GM12874 (cell line): ENCODE measurements at regions not wholly inside any gene's neighbourhood (a gene's known extent, or its start where the extent isn't known, plus 50 kb on each side); places are given as distances from the start of the nearest gene placed in this dataset.

Source experiments
- TF ChIP-seq, protein P1 (sequence below): IDR thresholded peaks from 2 replicates; pipeline ENCODE4 v1.5.1; 2011; ENCODE audit warnings: low read depth, mild to moderate bottlenecking, control low read depth, low read length, moderate library complexity; ENCODE audit not compliant: insufficient read depth

DNA sequence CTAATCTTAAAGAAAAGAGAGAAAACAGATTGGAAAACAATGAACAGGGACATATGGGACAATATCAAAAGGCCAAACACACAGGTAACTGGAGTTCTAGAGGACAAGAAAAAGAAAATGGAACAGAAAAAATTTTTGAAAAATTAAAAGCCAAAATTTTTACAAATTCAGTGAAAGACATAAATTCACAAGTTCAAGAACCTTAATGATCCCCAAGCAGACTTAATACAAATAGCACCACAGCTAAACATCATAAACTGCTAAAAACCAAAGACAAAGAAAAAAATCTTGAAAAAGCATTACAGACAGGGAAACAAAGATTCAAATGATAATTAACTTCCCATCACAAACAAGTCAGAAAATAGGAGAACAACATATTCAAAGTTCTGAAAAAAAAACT is 338.5 kb upstream of the SLC30A5 start:
- TF ChIP-seq, protein P1, sequence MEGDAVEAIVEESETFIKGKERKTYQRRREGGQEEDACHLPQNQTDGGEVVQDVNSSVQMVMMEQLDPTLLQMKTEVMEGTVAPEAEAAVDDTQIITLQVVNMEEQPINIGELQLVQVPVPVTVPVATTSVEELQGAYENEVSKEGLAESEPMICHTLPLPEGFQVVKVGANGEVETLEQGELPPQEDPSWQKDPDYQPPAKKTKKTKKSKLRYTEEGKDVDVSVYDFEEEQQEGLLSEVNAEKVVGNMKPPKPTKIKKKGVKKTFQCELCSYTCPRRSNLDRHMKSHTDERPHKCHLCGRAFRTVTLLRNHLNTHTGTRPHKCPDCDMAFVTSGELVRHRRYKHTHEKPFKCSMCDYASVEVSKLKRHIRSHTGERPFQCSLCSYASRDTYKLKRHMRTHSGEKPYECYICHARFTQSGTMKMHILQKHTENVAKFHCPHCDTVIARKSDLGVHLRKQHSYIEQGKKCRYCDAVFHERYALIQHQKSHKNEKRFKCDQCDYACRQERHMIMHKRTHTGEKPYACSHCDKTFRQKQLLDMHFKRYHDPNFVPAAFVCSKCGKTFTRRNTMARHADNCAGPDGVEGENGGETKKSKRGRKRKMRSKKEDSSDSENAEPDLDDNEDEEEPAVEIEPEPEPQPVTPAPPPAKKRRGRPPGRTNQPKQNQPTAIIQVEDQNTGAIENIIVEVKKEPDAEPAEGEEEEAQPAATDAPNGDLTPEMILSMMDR: no peak

DNA sequence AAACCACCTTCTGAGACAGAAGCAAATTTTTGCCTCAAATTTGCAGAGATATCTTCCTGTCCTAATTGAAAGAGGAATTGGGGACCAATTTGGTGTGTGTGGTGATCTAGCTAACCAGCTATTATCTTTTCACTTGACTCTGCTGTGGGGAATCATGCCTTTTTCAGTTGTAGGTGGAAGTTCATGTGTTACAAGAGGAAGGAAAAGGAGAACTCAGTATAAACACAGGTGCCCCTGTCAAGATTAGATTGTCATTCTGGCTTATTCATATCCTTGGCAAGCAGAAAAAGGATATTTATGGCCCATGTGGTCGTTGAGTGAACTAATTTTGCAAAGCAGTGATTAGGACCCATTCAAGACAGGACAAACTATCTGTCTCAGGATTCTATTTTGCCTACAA is 336.8 kb upstream of the SLC30A5 start:
- TF ChIP-seq, protein P1: no peak

DNA sequence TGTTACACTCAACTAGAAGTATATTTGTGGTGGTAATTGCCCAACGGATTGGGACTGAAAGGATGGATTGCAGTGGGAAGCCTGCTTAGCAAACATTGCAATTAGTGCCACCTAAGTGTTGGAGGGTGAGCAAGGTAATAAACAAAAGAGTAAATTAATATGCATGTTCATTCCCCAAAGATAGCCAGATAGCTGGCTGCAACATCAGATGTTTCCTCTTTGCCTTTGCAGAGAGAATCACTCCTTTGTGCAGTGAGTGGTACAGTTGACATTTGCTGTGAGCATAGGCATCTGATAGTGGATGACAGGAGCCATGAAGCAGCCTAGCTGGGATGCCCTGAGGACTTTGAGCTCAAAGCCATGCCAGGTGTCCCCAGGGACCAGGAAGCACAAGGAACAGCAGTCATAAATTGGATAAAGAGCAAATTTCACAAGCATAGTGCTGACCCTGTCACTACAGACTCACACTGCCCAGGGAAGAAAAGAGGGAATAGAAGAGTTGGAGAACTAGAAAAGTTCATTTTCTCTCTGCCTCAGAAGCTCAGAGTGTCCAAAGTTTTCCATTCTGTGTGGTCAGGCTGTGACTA is 336.1 kb upstream of the SLC30A5 start:
- TF ChIP-seq, protein P1: no peak

DNA sequence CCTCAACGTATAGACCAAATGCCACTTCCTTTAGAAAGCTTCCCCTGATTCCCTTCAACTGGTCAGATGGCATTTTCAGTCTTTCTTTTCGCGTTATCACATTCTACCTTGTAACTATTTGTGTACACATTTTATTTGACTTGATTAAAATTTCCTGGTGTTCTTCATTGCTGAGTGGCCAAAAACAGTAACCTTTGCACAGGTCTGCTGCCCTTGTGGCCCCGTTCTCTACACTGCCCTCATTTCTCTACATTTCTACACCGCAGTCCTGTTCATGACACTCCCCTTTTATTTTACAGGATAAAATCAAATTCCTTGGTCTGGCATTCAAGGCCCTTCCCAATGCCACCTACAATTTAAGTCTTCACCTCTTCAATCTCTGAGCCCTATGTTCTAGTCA is 334.2 kb upstream of the SLC30A5 start:
- TF ChIP-seq, protein P1: no peak

DNA sequence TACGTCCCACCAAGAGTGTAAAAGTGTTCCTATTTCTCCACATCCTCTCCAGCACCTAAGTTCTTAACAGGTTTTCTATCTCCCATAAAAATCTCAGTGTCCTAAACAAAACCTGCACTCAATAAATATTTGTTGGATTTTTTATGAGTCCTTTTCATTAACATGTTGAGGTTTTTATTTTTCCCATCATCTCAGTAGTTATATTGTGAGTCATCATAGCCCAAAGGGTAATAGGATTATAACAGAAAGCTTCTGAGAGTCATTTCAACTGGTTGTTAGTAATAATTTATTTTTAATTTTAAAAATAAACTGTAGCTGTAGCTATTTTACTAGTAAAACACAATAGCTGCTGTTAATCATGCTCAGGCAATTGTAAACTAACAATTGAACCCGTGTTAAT is 331.6 kb upstream of the SLC30A5 start:
- TF ChIP-seq, protein P1: no peak

DNA sequence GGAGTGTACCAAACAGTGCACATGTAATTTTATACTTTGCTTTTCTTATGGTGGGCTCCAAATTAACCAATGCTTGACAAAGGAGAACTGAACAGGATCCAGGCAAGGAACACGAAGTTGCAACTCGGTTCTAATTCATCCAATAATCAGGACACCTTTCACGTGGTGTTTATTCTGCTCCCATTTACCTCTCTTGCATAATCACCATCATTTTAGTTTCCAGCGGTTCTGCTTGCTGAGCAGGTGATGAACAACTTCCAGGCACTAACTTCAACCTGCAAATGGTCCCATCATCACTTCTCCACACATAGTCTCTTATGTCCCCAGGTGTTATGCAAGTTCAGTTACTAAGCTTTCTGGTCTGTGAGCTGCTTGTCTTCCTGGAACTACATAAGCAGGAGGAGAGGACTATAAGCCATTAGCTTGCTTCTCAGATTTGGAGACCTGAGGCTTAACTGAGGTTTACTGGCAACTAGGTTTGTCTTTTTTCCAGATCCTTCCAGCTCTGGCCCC is 326.8 kb upstream of the SLC30A5 start:
- TF ChIP-seq, protein P1: no peak

DNA sequence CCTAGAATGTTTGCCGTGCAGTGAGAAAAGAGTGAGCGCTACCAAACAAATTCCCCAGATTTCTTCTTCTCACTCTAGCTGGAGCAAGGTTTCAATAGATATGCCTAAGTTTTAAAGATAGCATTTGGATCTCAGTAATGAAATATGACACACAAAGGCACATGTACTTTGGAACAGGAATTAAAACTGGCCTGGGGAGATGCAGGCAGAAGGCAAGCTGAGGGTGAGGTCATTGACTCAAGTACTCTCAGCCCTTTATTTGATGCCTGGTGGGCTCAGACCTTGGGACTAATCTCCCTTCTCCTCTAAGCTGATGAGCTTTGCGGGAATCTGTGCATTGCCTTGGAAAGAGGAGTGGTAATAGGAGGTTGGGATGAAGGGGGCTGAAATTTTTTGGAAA is 323.3 kb upstream of the SLC30A5 start:
- TF ChIP-seq, protein P1: no peak
